ENCODE measurements at regions not wholly inside any gene's neighbourhood (a gene's known extent, or its start where the extent isn't known, plus 50 kb on each side); places are given as distances from the start of the nearest gene placed in this dataset.

- no peak for TF ChIP-seq FOXA1 (IDR thresholded peaks at IDR 0.05)
- TF ChIP-seq BHLHE40 (IDR thresholded peaks at IDR 0.05; ENCODE audit: borderline replicate concordance): no peak
- TF ChIP-seq SP1 (IDR thresholded peaks at IDR 0.05): no peak
Measured at GRCh38 chr10:42523098-42523497, 115.3 kb downstream of the ZNF33B start.
